CD1c-positive myeloid dendritic cell (primary cell): ENCODE measurements at regions not wholly inside any gene's neighbourhood (a gene's known extent, or its start where the extent isn't known, plus 50 kb on each side); places are given as distances from the start of the nearest gene placed in this dataset.

Source experiments
- DNase-seq: peaks from one replicate; pipeline ENCODE4 v3.0.0-alpha.2; 2016; ENCODE audit errors: extremely low spot score

- DNase-seq, result no peak
These were observed 176.5 kb upstream of the ADO start for GRCh38 chr10:62627983-62628382.

- DNase-seq, result peak; percentile 48
These were observed 173.3 kb upstream of the ADO start for GRCh38 chr10:62631241-62631640.

GRCh38 chr10:62632071-62632809 is 172.3 kb upstream of the ADO start:
- peak; percentile 98 for DNase-seq

GRCh38 chr10:62633976-62634375 is 170.5 kb upstream of the ADO start:
- no peak for DNase-seq

- peak; percentile 80 for DNase-seq
These were observed 169.9 kb upstream of the ADO start for GRCh38 chr10:62634576-62634975.

- peak; percentile 94 for DNase-seq
These were observed 169.4 kb upstream of the ADO start for GRCh38 chr10:62635127-62635526.

- DNase-seq, result no peak
These were observed 167.7 kb upstream of the ADO start for GRCh38 chr10:62636825-62637248.

GRCh38 chr10:62637249-62638061 is 167.1 kb upstream of the ADO start:
- peak; percentile 92 for DNase-seq

- peak; percentile 95 for DNase-seq
These were observed 166.4 kb upstream of the ADO start for GRCh38 chr10:62638062-62638477.

GRCh38 chr10:62639144-62639543 is 165.4 kb upstream of the ADO start:
- DNase-seq, result peak; percentile 83

GRCh38 chr10:62640411-62640810 is 164.1 kb upstream of the ADO start:
- peak; percentile 93 for DNase-seq

- DNase-seq, result peak; percentile 50
These were observed 160.6 kb upstream of the ADO start for GRCh38 chr10:62643606-62644587.

- DNase-seq, result peak; percentile 32
These were observed 157.0 kb upstream of the ADO start for GRCh38 chr10:62647375-62648092.

- peak; percentile 74 for DNase-seq
These were observed 155.6 kb upstream of the ADO start for GRCh38 chr10:62648921-62649320.

- DNase-seq, result no peak
These were observed 154.1 kb upstream of the ADO start for GRCh38 chr10:62650411-62650810.

GRCh38 chr10:62651341-62651740 is 153.2 kb upstream of the ADO start:
- no peak for DNase-seq

GRCh38 chr10:62652114-62652513 is 152.4 kb upstream of the ADO start:
- DNase-seq, result no peak

GRCh38 chr10:62652564-62652963 is 152.0 kb upstream of the ADO start:
- peak; percentile 50 for DNase-seq

- peak; percentile 82 for DNase-seq
These were observed 151.3 kb upstream of the ADO start for GRCh38 chr10:62653254-62653653.

- no peak for DNase-seq
These were observed 149.6 kb upstream of the ADO start for GRCh38 chr10:62654966-62655336.

- DNase-seq, result no peak
These were observed 149.1 kb upstream of the ADO start for GRCh38 chr10:62655337-62655994.
